Skeletal muscle tissue (tissue), 3 donors: ENCODE measurements at regions not wholly inside any gene's neighbourhood (a gene's known extent, or its start where the extent isn't known, plus 50 kb on each side); places are given as distances from the start of the nearest gene placed in this dataset.

Experiments
- H3K27ac ChIP-seq: one replicate; pipeline ENCODE4 v1.7.0; 2013; ENCODE audit warnings: mild to moderate bottlenecking, low read depth, low read length, inconsistent platforms
- H3K27me3 ChIP-seq, 3 donors: one replicate each; pipeline ENCODE4 v1.7.0; 2013; ENCODE audit warnings: low read length in 3 of 3; ENCODE audit not compliant: control insufficient read depth in 3 of 3, insufficient read depth in 3 of 3
- H3K36me3 ChIP-seq, 3 donors: one replicate each; pipeline ENCODE4 v1.7.0; 2013; ENCODE audit warnings: low read length in 3 of 3; ENCODE audit not compliant: control insufficient read depth in 3 of 3, insufficient read depth in 3 of 3
- H3K4me1 ChIP-seq, 3 donors: one replicate each; pipeline ENCODE4 v1.7.0; 2013; ENCODE audit warnings: low read length in 3 of 3, mild to moderate bottlenecking in 3 of 3; ENCODE audit not compliant: control insufficient read depth in 3 of 3, insufficient read depth in 3 of 3
- H3K4me3 ChIP-seq, 3 donors: one replicate each; pipeline ENCODE4 v1.7.0; 2013; ENCODE audit warnings: low read length in 3 of 3
- H3K9ac ChIP-seq, 3 donors: one replicate each; pipeline ENCODE4 v1.7.0; 2013; ENCODE audit warnings: low read length in 3 of 3, mild to moderate bottlenecking in 3 of 3, moderate library complexity in 2 of 3, low read depth in 1 of 3
- H3K9me3 ChIP-seq, 3 donors: one replicate each; pipeline ENCODE4 v1.7.0; 2013; ENCODE audit warnings: low read length in 3 of 3; ENCODE audit not compliant: control insufficient read depth in 3 of 3
- donor health status: Osteomylitis.

DNA sequence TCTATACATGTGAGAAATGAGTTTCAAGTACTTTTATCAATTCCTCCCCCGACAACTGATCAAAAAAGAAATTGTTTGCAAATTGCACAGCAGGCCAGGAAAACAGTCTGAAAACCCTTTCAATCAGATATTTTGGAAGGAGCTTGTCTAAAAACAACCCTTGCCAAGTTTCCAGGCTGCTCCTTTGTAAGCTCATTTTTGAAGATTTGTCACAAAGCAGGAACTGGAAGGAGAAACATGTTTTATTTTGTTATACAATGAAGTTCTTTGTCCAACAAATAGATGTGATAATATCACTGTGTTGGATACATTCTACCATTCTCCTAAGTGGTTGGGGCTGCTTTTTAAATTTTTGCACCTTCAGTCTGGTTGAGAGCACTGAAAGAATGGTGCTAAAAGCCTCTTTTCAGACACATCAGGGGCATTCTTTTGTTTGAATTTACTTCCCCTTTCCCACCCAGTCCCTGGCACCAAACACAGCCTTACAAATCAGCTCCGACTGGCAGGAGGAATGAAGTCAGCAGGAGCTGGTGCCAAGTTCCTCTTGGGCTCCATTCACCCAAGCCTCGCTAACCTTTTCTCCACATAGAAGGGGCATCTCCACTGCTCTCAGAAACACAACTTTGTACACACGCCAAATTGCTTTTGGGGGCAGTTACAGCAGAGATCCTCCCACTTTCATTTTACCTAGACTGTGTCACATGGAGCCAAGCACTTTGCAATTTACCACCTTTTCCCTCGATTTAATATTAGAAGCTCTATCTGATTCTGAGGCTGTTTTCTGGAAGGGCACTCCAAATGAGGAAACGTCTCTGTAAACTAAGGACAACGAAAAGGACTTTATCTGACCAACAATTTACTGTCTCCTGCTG, 88.0 kb downstream of the C1D start:
- Histone ChIP-seq H3K4me1 (peaks cover 0 to 2% (median 0%) of the 10 kb centered on the region in 3 donors), H3K27me3 (no peaks in the 10 kb centered on the region), H3K4me3 (no peak overlapping the region), H3K36me3 (no peaks in the 10 kb centered on the region), H3K27ac (no peak overlapping the region), H3K9me3 (no peaks in the 10 kb centered on the region), H3K9ac (no peak overlapping the region)

DNA sequence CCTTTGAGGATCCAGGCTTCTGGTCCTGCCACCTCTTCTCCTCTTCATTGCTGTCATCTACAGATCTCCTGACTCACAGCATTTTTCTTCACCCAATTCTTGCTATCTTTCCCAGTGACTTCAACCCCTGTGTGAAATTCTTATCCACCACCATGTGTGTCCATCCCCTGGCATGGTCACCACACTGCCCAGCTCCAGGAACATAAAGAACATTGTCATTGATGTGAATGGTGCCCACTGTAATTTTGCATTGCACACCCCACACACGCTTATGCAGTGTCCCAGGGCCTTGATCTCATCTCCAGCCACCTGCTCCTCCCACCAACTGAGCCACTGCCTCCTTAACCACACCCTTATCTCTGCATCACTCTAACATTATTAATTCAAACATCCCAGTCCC, 85.3 kb downstream of the C1D start:
- H3K27me3 ChIP-seq, result no peaks in the 10 kb centered on the region
- no peak overlapping the region for H3K9ac ChIP-seq
- no peaks in the 10 kb centered on the region for H3K36me3 ChIP-seq
- H3K9me3 ChIP-seq, result peaks cover 0 to 3% (median 0%) of the 10 kb centered on the region in 3 donors
- no peak overlapping the region for H3K4me3 ChIP-seq
- peaks cover 0 to 2% (median 0%) of the 10 kb centered on the region in 3 donors for H3K4me1 ChIP-seq
- H3K27ac ChIP-seq, result no peak overlapping the region

DNA sequence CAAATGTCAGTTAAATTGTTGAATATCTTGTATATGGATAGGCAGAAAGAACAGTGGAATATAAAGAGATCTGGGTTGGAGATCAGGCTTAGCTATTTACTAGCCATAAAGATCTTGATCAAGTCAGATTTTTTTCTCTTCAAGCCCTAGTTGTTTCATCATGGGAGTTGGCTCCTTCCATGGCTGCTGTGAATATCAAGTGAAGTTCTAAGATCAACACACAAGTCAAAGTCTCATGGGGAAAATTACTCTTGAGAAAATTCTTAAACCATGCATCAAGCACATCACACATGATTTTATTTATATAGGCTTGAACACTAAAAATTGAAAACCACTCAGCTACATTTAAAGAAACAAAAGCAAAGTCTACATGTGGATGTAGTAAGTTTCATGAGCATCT, 79.8 kb downstream of the C1D start:
- Histone ChIP-seq H3K36me3 (no peaks in the 10 kb centered on the region), H3K27ac (no peak overlapping the region), H3K27me3 (no peaks in the 10 kb centered on the region), H3K4me3 (no peak overlapping the region), H3K9me3 (peaks cover 0 to 3% (median 0%) of the 10 kb centered on the region in 3 donors), H3K4me1 (no peaks in the 10 kb centered on the region), H3K9ac (no peak overlapping the region)

DNA sequence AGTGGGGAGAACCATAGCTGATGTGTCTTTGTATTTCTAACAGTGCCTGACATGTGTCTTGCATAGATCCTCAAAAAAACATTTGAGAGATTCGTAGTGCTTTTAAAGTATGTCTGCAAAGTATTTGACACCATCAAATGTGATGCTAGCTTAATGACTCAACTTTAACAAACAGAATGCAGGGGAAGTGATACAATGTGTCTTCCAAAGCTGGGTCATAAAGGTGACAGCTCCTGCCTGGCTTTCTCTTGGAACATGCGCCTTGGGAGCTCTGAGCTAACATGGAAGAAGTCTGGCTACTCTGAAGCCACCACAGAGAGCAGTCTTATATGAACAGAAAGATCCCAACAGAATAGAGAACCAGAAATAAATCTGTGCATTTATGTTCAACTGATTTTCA, 78.2 kb downstream of the C1D start:
- no peaks in the 10 kb centered on the region for H3K4me1 ChIP-seq
- no peak overlapping the region for H3K4me3 ChIP-seq
- no peak overlapping the region for H3K27ac ChIP-seq
- no peak overlapping the region for H3K9ac ChIP-seq
- peaks cover 0 to 3% (median 0%) of the 10 kb centered on the region in 3 donors for H3K9me3 ChIP-seq
- no peaks in the 10 kb centered on the region for H3K27me3 ChIP-seq
- H3K36me3 ChIP-seq, result no peaks in the 10 kb centered on the region

DNA sequence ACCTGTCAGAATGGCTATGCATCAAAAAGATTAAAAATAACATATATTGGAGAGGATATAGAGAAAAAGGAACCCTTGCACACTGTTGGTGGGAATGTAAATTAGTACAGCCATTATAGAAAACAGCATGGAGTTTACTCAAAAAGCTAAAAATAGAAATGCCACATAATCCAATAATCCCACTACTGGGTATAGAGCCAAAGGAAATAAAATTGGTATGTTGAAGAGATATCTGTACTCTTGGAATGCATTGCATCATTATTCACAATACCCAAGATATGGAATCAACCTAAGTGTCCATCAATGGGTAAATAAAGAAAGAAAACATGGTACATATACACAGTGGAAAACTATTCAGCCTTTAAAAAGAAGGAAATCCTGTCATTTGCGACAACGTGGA, 77.2 kb downstream of the C1D start:
- no peak overlapping the region for H3K4me3 ChIP-seq
- no peaks in the 10 kb centered on the region for H3K36me3 ChIP-seq
- H3K9ac ChIP-seq, result no peak overlapping the region
- no peak overlapping the region for H3K27ac ChIP-seq
- no peaks in the 10 kb centered on the region for H3K4me1 ChIP-seq
- H3K9me3 ChIP-seq, result peaks cover 0 to 3% (median 0%) of the 10 kb centered on the region in 3 donors
- no peaks in the 10 kb centered on the region for H3K27me3 ChIP-seq

DNA sequence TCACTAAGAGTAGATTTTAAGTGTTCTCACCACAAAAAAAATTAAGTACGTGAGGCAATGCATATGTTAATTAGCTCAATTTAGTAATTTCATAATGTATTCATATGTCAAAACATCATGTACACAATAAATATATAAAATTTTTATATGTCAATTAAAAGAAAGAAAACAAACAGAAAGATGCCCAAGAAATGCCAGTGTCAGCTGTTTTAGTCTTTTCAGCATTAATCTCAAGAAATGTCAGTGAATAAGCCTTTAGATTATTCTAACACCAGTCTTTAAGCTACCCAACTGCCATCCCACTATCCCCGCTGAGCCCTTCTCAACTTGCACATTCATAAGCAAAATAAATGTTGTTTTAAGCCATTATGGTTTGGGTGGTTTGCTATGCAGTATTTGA, 76.5 kb downstream of the C1D start:
- Histone ChIP-seq H3K4me1 (no peaks in the 10 kb centered on the region), H3K27me3 (no peaks in the 10 kb centered on the region), H3K9ac (no peak overlapping the region), H3K36me3 (no peaks in the 10 kb centered on the region), H3K4me3 (no peak overlapping the region), H3K27ac (no peak overlapping the region), H3K9me3 (no peaks in the 10 kb centered on the region)
